ENCODE measurements at regions not wholly inside any gene's neighbourhood (a gene's known extent, or its start where the extent isn't known, plus 50 kb on each side); places are given as distances from the start of the nearest gene placed in this dataset.
A peak's percentile ranks its signal among the peaks of the same experiment; 100 is the strongest.

DNA sequence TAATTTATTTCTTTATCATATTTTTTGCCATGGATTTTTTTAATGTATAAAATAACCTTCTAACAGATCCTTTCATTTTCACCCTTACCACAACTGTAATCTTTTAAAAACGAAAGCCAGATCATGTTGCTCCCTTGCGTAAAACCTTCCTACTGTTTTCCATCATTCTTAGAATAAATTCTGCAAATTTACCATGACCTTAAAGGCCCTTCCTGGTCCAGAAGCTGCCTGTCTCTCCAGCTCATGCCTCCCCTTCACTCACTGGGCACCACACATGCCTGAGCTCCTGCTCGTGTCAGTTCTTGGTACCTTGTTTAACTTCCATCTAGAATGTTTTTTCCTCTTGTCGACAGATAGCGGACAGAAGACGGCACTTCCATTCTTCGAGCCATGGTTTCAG lies 245.0 kb upstream of the CDH5 start:
- no peaks in the 10 kb centered on the region for H3K79me2 ChIP-seq (ENCODE audit: low read length)
- H3K4me3 ChIP-seq (ENCODE audit: low read length) = no peak overlapping the region

GRCh38 chr16:66120656-66121055 lies 245.8 kb upstream of the CDH5 start:
- no peaks in the 10 kb centered on the region for H4K20me1 ChIP-seq (ENCODE audit: insufficient read depth, low read depth, low read length)
- DNase-seq = no peak
- H3K9ac ChIP-seq (ENCODE audit: low read length) = no peak overlapping the region
- H3K79me2 ChIP-seq (ENCODE audit: low read length) = no peaks in the 10 kb centered on the region
- H2AFZ ChIP-seq (ENCODE audit: low read length) = no peak overlapping the region
- H3K9me2 ChIP-seq (replicated peaks; ENCODE audit: insufficient read depth, low read length) = no peaks in the 10 kb centered on the region
- H3K27me3 ChIP-seq (ENCODE audit: low read length) = no peaks in the 10 kb centered on the region
- no peak overlapping the region for H3K4me2 ChIP-seq (ENCODE audit: low read depth, low read length, poor library complexity, severe bottlenecking)
- H3K4me3 ChIP-seq (ENCODE audit: low read length) = no peak overlapping the region
- H3K27ac ChIP-seq (ENCODE audit: low read length) = no peak overlapping the region
- no peaks in the 10 kb centered on the region for H3K9me3 ChIP-seq (ENCODE audit: low read length)
- no peaks in the 10 kb centered on the region for H3K36me3 ChIP-seq (ENCODE audit: insufficient read depth, low read length)
- no peaks in the 10 kb centered on the region for H3K4me1 ChIP-seq (ENCODE audit: low read length)

More for the DNA sequence above, 245.0 kb upstream of the CDH5 start:
- no peak overlapping the region for H3K27ac ChIP-seq (ENCODE audit: low read length)
- no peak overlapping the region for H3K9ac ChIP-seq (ENCODE audit: low read length)
- H3K9me2 ChIP-seq (replicated peaks; ENCODE audit: insufficient read depth, low read length) = no peaks in the 10 kb centered on the region
- H3K27me3 ChIP-seq (ENCODE audit: low read length) = no peaks in the 10 kb centered on the region
- H2AFZ ChIP-seq (ENCODE audit: low read length) = no peak overlapping the region
- no peaks in the 10 kb centered on the region for H3K36me3 ChIP-seq (ENCODE audit: insufficient read depth, low read length)
- H3K9me3 ChIP-seq (ENCODE audit: low read length) = no peaks in the 10 kb centered on the region
- no peak overlapping the region for H3K4me2 ChIP-seq (ENCODE audit: low read depth, low read length, poor library complexity, severe bottlenecking)
- no peak for DNase-seq
- no peaks in the 10 kb centered on the region for H3K4me1 ChIP-seq (ENCODE audit: low read length)
- no peaks in the 10 kb centered on the region for H4K20me1 ChIP-seq (ENCODE audit: insufficient read depth, low read depth, low read length)

DNA sequence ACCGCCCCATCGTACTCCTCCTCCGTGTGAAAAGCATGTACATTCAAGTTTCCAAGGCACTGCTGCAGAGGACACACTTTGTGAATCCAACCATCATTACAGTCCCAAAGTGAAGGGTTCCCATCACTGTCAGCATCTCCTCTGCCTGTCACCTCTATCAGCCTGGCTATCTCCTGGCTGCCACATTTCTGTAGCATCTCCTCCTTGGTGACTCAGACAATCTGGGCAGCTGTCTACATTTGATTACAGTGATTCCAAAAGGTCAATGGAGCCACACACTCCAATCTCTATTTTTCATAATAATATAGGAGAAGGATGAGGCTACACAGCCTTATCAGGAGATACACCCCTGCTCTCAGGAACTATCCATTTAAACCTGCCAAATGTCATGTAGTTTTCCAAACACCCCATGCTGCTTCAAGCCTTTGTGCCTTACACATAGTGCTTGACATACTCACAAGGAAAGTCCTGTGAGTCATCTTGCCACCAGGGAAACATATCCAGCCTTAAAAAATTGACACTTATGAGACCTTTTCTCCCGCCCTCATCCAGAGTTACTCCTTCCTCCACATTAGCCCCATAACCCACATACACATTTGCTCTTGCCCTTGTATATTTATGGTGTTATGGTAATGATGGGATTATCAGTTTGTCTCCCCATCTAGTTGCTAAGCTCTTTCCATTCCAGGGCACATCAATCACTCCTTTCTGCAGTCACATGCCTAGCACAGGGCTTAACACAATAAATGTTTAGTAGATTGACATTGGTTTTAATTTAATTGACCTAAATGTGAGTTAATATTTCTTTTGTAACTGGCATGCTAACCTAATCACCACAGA lies 250.1 kb upstream of the CDH5 start:
- no peaks in the 10 kb centered on the region for H3K27me3 ChIP-seq (ENCODE audit: low read length)
- H4K20me1 ChIP-seq (ENCODE audit: insufficient read depth, low read depth, low read length) = no peaks in the 10 kb centered on the region
- no peak overlapping the region for H2AFZ ChIP-seq (ENCODE audit: low read length)
- H3K4me1 ChIP-seq (ENCODE audit: low read length) = no peaks in the 10 kb centered on the region
- H3K27ac ChIP-seq (ENCODE audit: low read length) = no peak overlapping the region
- no peak overlapping the region for H3K9ac ChIP-seq (ENCODE audit: low read length)
- H3K79me2 ChIP-seq (ENCODE audit: low read length) = no peaks in the 10 kb centered on the region
- no peaks in the 10 kb centered on the region for H3K9me2 ChIP-seq (replicated peaks; ENCODE audit: insufficient read depth, low read length)
- H3K9me3 ChIP-seq (ENCODE audit: low read length) = no peaks in the 10 kb centered on the region
- H3K4me2 ChIP-seq (ENCODE audit: low read depth, low read length, poor library complexity, severe bottlenecking) = no peak overlapping the region
- DNase-seq = no peak
- H3K4me3 ChIP-seq (ENCODE audit: low read length) = no peak overlapping the region
- H3K36me3 ChIP-seq (ENCODE audit: insufficient read depth, low read length) = no peaks in the 10 kb centered on the region

DNA sequence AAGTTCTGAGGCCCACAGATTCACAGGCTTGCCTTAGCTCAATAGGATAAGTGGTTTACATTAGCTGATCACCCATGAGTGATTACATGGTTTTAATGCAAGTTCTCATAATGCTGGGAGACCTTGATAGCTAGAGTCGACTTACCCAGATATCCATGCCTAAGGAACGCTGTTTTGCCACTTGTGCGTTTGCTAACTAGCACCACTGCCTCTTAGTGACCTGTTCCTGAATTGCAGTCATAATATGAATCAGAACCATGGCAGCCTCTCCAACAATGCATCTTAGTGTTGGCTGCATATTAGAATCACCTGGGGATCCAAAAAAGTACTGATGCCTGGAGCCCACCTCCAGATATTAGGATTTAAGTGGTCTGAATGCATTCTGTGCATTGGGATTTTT lies 251.1 kb upstream of the CDH5 start:
- DNase-seq = peak; percentile 44
- Histone ChIP-seq H2AFZ (ENCODE audit: low read length) (no peak overlapping the region), H3K9ac (ENCODE audit: low read length) (no peak overlapping the region)

DNA sequence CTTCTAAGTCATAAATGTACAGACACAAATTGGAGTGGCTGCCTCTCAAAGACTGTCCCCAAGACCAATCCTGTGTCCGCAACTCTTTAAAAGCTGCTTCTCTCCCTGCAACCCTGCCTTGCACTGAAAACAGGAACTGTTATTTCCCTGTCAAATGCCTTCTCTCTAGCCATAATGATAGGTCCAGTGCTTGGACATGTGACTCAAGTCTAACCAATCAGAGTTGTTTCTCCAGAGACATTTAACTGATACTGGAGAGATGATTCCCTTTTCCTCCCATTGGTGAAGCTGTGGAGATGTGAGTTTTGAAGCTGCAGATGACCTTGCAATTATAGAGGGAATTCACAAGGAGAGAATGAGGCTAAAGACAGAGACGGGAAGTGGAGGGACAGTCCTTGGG lies 253.3 kb upstream of the CDH5 start:
- Histone ChIP-seq H3K27ac (ENCODE audit: low read length) (no peak overlapping the region), H2AFZ (ENCODE audit: low read length) (no peak overlapping the region), H3K9ac (ENCODE audit: low read length) (no peak overlapping the region), H3K27me3 (ENCODE audit: low read length) (no peaks in the 10 kb centered on the region), H4K20me1 (ENCODE audit: insufficient read depth, low read depth, low read length) (no peaks in the 10 kb centered on the region), H3K36me3 (ENCODE audit: insufficient read depth, low read length) (no peaks in the 10 kb centered on the region), H3K79me2 (ENCODE audit: low read length) (no peaks in the 10 kb centered on the region), H3K9me2 (replicated peaks; ENCODE audit: insufficient read depth, low read length) (no peaks in the 10 kb centered on the region), H3K4me3 (ENCODE audit: low read length) (no peak overlapping the region), H3K4me2 (ENCODE audit: low read depth, low read length, poor library complexity, severe bottlenecking) (no peak overlapping the region), H3K9me3 (ENCODE audit: low read length) (no peaks in the 10 kb centered on the region), H3K4me1 (ENCODE audit: low read length) (no peaks in the 10 kb centered on the region)
- DNase-seq = peak; percentile 44

More for the DNA sequence above, 251.1 kb upstream of the CDH5 start:
- no peak overlapping the region for H3K4me3 ChIP-seq (ENCODE audit: low read length)
- H3K9me2 ChIP-seq (replicated peaks; ENCODE audit: insufficient read depth, low read length) = no peaks in the 10 kb centered on the region
- H3K27me3 ChIP-seq (ENCODE audit: low read length) = no peaks in the 10 kb centered on the region
- no peaks in the 10 kb centered on the region for H4K20me1 ChIP-seq (ENCODE audit: insufficient read depth, low read depth, low read length)
- H3K4me2 ChIP-seq (ENCODE audit: low read depth, low read length, poor library complexity, severe bottlenecking) = no peak overlapping the region
- H3K27ac ChIP-seq (ENCODE audit: low read length) = no peak overlapping the region
- H3K79me2 ChIP-seq (ENCODE audit: low read length) = no peaks in the 10 kb centered on the region
- no peaks in the 10 kb centered on the region for H3K9me3 ChIP-seq (ENCODE audit: low read length)
- H3K36me3 ChIP-seq (ENCODE audit: insufficient read depth, low read length) = no peaks in the 10 kb centered on the region
- H3K4me1 ChIP-seq (ENCODE audit: low read length) = no peaks in the 10 kb centered on the region

- Histone ChIP-seq H3K4me1 (ENCODE audit: low read length) (no peaks in the 10 kb centered on the region), H3K4me2 (ENCODE audit: low read depth, low read length, poor library complexity, severe bottlenecking) (no peak overlapping the region), H3K9me2 (replicated peaks; ENCODE audit: insufficient read depth, low read length) (no peaks in the 10 kb centered on the region), H3K9ac (ENCODE audit: low read length) (no peak overlapping the region), H3K36me3 (ENCODE audit: insufficient read depth, low read length) (no peaks in the 10 kb centered on the region), H4K20me1 (ENCODE audit: insufficient read depth, low read depth, low read length) (no peaks in the 10 kb centered on the region), H3K4me3 (ENCODE audit: low read length) (no peak overlapping the region), H3K9me3 (ENCODE audit: low read length) (no peaks in the 10 kb centered on the region), H3K27me3 (ENCODE audit: low read length) (no peaks in the 10 kb centered on the region), H2AFZ (ENCODE audit: low read length) (no peak overlapping the region), H3K27ac (ENCODE audit: low read length) (no peak overlapping the region), H3K79me2 (ENCODE audit: low read length) (no peaks in the 10 kb centered on the region)
- no peak for DNase-seq
Observed at GRCh38 chr16:66109677-66110076, 256.8 kb upstream of the CDH5 start.

DNA sequence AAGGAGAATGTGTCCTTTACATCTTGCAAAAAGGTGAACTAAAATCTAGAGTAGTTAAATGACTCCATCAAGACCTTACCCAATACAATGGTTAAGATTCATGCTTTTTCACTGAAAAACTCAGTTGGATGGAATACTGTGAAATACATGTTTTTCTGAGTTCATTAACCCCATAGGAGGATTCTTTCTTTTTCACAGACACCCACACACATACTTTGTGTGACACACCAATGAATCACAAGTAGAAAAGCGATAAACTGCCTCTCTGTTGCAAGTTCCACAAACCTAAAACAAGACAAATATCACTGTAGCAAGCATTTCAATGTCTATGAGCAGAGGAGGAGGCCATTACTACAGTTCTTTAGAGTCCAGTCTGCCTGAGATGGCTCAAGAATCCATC lies 258.8 kb upstream of the CDH5 start:
- Histone ChIP-seq H2AFZ (ENCODE audit: low read length) (no peak overlapping the region), H3K27ac (ENCODE audit: low read length) (no peak overlapping the region), H3K4me3 (ENCODE audit: low read length) (no peak overlapping the region), H3K9me2 (replicated peaks; ENCODE audit: insufficient read depth, low read length) (no peaks in the 10 kb centered on the region), H3K9ac (ENCODE audit: low read length) (no peak overlapping the region), H4K20me1 (ENCODE audit: insufficient read depth, low read depth, low read length) (no peaks in the 10 kb centered on the region), H3K36me3 (ENCODE audit: insufficient read depth, low read length) (no peaks in the 10 kb centered on the region), H3K4me2 (ENCODE audit: low read depth, low read length, poor library complexity, severe bottlenecking) (no peak overlapping the region), H3K27me3 (ENCODE audit: low read length) (no peaks in the 10 kb centered on the region), H3K4me1 (ENCODE audit: low read length) (no peaks in the 10 kb centered on the region), H3K79me2 (ENCODE audit: low read length) (no peaks in the 10 kb centered on the region), H3K9me3 (ENCODE audit: low read length) (no peaks in the 10 kb centered on the region)
- DNase-seq = no peak

DNA sequence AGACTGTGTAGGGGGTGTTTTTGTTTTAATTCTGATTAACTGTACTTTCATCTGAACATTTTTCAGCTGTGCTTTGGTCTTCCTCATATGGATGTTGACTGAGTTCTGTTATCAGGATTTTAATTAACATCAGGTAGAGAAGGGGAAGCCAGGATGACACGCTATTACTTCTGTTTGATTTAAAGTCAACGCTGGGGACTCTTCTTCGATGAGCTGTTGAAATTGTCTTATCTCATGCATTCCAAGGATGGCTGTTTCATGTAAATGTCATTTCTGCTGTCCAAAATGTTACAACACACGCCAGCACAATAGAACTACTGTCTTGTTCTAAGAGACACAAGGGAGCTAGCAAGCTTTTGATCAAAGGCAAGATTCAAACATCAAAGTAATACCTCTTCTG lies 263.3 kb upstream of the CDH5 start:
- no peak for DNase-seq
- Histone ChIP-seq H3K79me2 (ENCODE audit: low read length) (no peaks in the 10 kb centered on the region), H3K4me1 (ENCODE audit: low read length) (no peaks in the 10 kb centered on the region), H4K20me1 (ENCODE audit: insufficient read depth, low read depth, low read length) (no peaks in the 10 kb centered on the region), H3K9me2 (replicated peaks; ENCODE audit: insufficient read depth, low read length) (no peaks in the 10 kb centered on the region), H3K4me2 (ENCODE audit: low read depth, low read length, poor library complexity, severe bottlenecking) (no peak overlapping the region), H3K36me3 (ENCODE audit: insufficient read depth, low read length) (no peaks in the 10 kb centered on the region), H2AFZ (ENCODE audit: low read length) (no peak overlapping the region), H3K27ac (ENCODE audit: low read length) (no peak overlapping the region), H3K27me3 (ENCODE audit: low read length) (no peaks in the 10 kb centered on the region), H3K4me3 (ENCODE audit: low read length) (no peak overlapping the region), H3K9ac (ENCODE audit: low read length) (no peak overlapping the region), H3K9me3 (ENCODE audit: low read length) (no peaks in the 10 kb centered on the region)

All from Karpas-422 (cell line).